ENCODE measurements at regions not wholly inside any gene's neighbourhood (a gene's known extent, or its start where the extent isn't known, plus 50 kb on each side); places are given as distances from the start of the nearest gene placed in this dataset.
"Not testable (repeated sequence)": the region's sequence is repeated elsewhere in the genome, so short reads cannot be mapped to it uniquely, and the experiment has no call there.

- TF ChIP-seq GATA1 (IDR thresholded peaks at IDR 0.05; ENCODE audit: low read depth, low read length) (no peak), POLR2A (IDR thresholded peaks at IDR 0.05; ENCODE audit: low read length) (no peak)
- DNase-seq, result no peak
These were observed 51.3 kb upstream of the CADPS start for GRCh38 chr3:62926494-62926893.

DNA sequence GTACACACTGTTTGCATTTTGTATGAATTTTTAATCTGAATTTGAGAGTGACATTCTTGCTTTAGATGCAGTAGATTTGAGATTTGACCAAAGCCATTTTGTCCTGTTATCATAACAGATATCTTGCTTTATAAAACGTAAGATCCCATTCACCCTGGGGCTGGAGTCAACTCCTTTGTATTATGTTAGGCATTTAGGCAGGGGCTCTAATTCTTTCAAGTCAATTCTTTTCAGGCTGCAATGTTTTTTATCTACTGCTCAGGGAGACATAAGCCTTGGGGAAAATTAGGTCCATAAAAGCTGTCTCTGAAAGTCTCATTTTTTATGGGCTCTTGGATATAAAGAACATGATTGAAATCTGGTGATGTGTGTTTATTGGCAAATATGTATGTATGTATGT, 53.0 kb upstream of the CADPS start:
- TF ChIP-seq GATA1 (IDR thresholded peaks at IDR 0.05; ENCODE audit: low read depth, low read length) (no peak), POLR2A (IDR thresholded peaks at IDR 0.05; ENCODE audit: low read length) (no peak)
- no peak for DNase-seq

DNA sequence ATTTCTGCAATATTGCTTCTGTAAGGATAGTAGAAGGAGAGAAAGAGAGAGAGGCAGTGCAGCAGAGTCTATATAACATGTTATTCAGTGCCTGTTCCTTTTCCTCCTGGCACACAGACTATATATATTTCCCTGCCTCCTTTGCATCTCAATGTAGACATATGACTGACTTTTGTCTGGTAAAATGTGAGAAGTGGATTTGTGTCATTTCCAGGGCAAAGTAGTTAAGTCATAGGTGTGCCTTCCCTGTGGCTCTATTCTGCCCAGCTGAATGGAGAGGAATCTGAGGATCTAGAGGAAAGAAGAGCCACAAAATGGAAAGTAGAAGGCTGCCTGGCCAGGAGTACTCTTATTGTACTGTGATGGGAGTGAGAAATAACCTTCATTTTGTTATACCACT, 54.6 kb upstream of the CADPS start:
- no peak for TF ChIP-seq GATA1 (IDR thresholded peaks at IDR 0.05; ENCODE audit: low read depth, low read length)
- no peak for TF ChIP-seq POLR2A (IDR thresholded peaks at IDR 0.05; ENCODE audit: low read length)
- no peak for DNase-seq

GRCh38 chr3:62935793-62936192, 60.6 kb upstream of the CADPS start:
- no peak for DNase-seq
- TF ChIP-seq GATA1 (IDR thresholded peaks at IDR 0.05; ENCODE audit: low read depth, low read length), result no peak
- TF ChIP-seq POLR2A (IDR thresholded peaks at IDR 0.05; ENCODE audit: low read length), result no peak

- TF ChIP-seq GATA1 (IDR thresholded peaks at IDR 0.05; ENCODE audit: low read depth, low read length) (no peak), POLR2A (IDR thresholded peaks at IDR 0.05; ENCODE audit: low read length) (no peak)
- DNase-seq, result no peak
These were observed 61.5 kb upstream of the CADPS start for GRCh38 chr3:62936626-62937254.

DNA sequence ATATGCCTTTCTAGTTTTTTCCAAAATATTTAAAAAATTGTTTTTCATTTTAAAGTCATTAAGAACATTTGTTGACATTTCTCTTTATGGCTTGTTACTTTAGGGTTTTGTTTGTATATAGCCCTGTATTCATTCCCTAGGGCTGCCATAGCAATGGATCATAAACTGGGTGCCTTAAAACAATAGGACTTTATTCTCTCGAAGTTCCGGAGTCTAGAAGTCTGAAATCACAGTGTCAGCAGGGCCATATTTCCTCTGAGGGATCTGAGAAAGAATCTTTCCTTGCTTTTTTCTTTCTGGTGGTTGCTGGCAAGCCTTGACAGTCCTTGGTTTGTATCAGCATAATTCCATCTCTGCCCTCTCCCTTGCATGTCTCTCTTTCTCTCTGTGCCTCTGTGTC, 63.4 kb upstream of the CADPS start:
- TF ChIP-seq POLR2A (IDR thresholded peaks at IDR 0.05; ENCODE audit: low read length) (no peak), GATA1 (IDR thresholded peaks at IDR 0.05; ENCODE audit: low read depth, low read length) (no peak)
- DNase-seq, result no peak

GRCh38 chr3:62939707-62940106, 64.5 kb upstream of the CADPS start:
- TF ChIP-seq POLR2A (IDR thresholded peaks at IDR 0.05; ENCODE audit: low read length) (no peak), GATA1 (IDR thresholded peaks at IDR 0.05; ENCODE audit: low read depth, low read length) (no peak)
- DNase-seq, result no peak

DNA sequence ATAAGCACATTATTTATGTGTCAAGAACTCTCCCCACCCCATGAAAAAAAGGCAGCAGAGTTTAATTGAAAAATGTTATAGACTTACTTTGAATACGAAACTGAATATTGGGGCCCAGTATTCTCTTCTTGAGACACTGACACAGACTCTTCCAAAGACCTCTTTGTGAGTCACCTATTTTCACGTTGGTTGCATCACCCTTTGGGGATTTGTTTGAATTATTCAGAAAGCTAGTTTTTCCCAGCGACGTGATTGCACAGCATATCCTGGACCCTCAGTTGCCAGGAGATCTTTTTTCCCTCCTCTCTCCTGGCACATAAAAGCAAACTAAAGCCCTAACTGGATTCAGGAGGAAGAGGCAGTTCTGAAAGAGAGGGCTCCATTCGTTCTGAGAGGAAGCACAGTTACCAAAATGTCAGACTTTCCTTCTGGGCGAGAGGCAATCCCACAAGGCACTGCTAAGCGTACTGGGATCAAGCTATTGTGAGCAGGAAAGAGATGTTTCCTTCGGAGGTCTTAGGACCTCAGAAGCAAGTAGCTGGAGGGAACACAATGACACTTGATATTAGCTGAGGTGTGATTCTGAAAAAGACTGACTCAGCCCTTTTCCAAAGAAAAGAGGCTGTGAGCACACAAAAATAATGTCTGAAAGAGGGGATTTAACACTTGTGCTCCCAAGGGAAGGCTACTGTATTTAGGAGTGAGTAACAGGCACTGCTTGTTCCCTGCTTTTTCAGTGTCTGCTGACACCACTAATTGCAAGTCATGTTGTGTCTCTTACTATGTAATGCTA, 65.8 kb upstream of the CADPS start:
- TF ChIP-seq POLR2A (IDR thresholded peaks at IDR 0.05; ENCODE audit: low read length), result no peak
- TF ChIP-seq GATA1 (IDR thresholded peaks at IDR 0.05; ENCODE audit: low read depth, low read length), result no peak
- DNase-seq, result peak in 1 of 2 experiments; percentile 2

DNA sequence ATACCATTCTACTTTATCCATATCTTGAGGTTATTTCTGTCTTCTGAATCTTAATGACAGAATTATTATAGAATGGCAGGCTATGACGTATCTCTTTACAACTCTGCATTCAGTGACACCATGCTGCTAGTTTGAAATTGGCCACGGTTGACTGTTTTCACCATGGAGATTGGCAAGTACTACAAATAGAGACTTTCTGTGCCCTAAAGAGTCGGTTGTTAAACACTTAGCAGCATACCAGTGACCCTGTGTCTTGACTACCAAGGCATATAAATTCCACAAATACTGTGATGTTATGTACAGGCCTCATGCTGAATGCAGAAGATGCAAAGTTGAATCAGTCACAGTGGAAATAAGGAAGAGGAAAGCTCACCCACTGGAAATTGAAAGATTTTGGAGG, 67.0 kb upstream of the CADPS start:
- no peak for TF ChIP-seq POLR2A (IDR thresholded peaks at IDR 0.05; ENCODE audit: low read length)
- no peak for TF ChIP-seq GATA1 (IDR thresholded peaks at IDR 0.05; ENCODE audit: low read depth, low read length)
- DNase-seq, result no peak

GRCh38 chr3:62942764-62943163, 67.5 kb upstream of the CADPS start:
- TF ChIP-seq POLR2A (IDR thresholded peaks at IDR 0.05; ENCODE audit: low read length) (no peak), GATA1 (IDR thresholded peaks at IDR 0.05; ENCODE audit: low read depth, low read length) (no peak)
- no peak for DNase-seq

DNA sequence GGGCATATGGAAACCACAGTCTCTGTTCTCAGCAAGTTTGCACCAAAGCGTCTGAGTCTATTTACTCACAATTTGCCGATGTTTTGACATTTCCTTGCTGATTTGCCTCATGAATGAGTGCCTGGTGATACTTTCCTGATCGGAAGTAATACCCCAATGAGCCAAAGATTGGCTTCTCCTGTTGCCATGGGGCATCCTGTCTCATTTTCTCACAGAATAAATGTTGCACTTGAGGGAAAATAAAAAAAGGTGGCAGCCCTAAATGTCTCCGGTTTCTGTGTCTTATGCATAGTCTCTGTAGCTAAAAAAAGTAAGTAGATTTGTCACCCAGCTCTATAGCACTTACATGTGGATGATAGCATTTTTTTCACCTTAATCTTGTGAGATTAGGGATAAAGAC, 73.7 kb upstream of the CADPS start:
- TF ChIP-seq GATA1 (IDR thresholded peaks at IDR 0.05; ENCODE audit: low read depth, low read length) (no peak), POLR2A (IDR thresholded peaks at IDR 0.05; ENCODE audit: low read length) (no peak)
- DNase-seq, result no peak

- TF ChIP-seq GATA1 (IDR thresholded peaks at IDR 0.05; ENCODE audit: low read depth, low read length) (no peak), POLR2A (IDR thresholded peaks at IDR 0.05; ENCODE audit: low read length) (no peak)
These were observed 75.0 kb upstream of the CADPS start for GRCh38 chr3:62950210-62950609.

GRCh38 chr3:62951037-62951613, 75.9 kb upstream of the CADPS start:
- TF ChIP-seq POLR2A (IDR thresholded peaks at IDR 0.05; ENCODE audit: low read length), result no peak
- no peak for TF ChIP-seq GATA1 (IDR thresholded peaks at IDR 0.05; ENCODE audit: low read depth, low read length)
- DNase-seq, result no peak

More at GRCh38 chr3:62950210-62950609, 75.0 kb upstream of the CADPS start:
- no peak for DNase-seq

- not testable (repeated sequence) for DNase-seq
These were observed 76.7 kb upstream of the CADPS start for GRCh38 chr3:62951880-62952279.

- TF ChIP-seq POLR2A (IDR thresholded peaks at IDR 0.05; ENCODE audit: low read length), result no peak
- no peak for TF ChIP-seq GATA1 (IDR thresholded peaks at IDR 0.05; ENCODE audit: low read depth, low read length)
- no peak for DNase-seq
These were observed 79.4 kb upstream of the CADPS start for GRCh38 chr3:62954580-62954979.

All from erythroblast (primary cell).